Endothelial cell of umbilical vein (primary cell): ENCODE measurements at regions not wholly inside any gene's neighbourhood (a gene's known extent, or its start where the extent isn't known, plus 50 kb on each side); places are given as distances from the start of the nearest gene placed in this dataset.

Experiments
- EZH2 ChIP-seq: IDR thresholded peaks from 2 replicates; pipeline ENCODE4 v1.6.1; 2012; ENCODE audit warnings: borderline replicate concordance, low read depth, mild to moderate bottlenecking, moderate library complexity, low read length, inconsistent platforms; ENCODE audit not compliant: severe bottlenecking
- FOS ChIP-seq: IDR thresholded peaks from 2 replicates; pipeline ENCODE4 v1.6.1; 2011; ENCODE audit warnings: mild to moderate bottlenecking, low read length, moderate library complexity, borderline replicate concordance; ENCODE audit not compliant: insufficient read depth
- GATA2 ChIP-seq: IDR thresholded peaks from 2 replicates; pipeline ENCODE4 v1.7.0; 2011; ENCODE audit warnings: low read depth, mild to moderate bottlenecking, moderate library complexity, mixed read lengths, low read length; ENCODE audit not compliant: insufficient read length, insufficient read depth
- POLR2A ChIP-seq: IDR thresholded peaks from 2 replicates; pipeline ENCODE4 v1.6.1; 2012; ENCODE audit warnings: low read depth, mild to moderate bottlenecking, control low read depth, low read length
- POLR2AphosphoS5 ChIP-seq: IDR thresholded peaks from 2 replicates; pipeline ENCODE4 v1.6.1; 2012; ENCODE audit warnings: low read depth, mild to moderate bottlenecking, control low read depth, low read length, moderate library complexity; ENCODE audit not compliant: insufficient read depth
- TF ChIP-seq, protein P1 (sequence below), 2 donors: IDR thresholded peaks; 1 replicate in 1 of 2; 2 replicates in 1 of 2; pipeline ENCODE4 v1.5.1; 2011; ENCODE audit warnings: low read length in 2 of 2, mild to moderate bottlenecking in 2 of 2, moderate library complexity in 2 of 2, control low read depth in 1 of 2, inconsistent platforms in 1 of 2, low read depth in 1 of 2; ENCODE audit not compliant: insufficient read depth in 1 of 2; ENCODE audit errors: extremely low read depth in 1 of 2

DNA sequence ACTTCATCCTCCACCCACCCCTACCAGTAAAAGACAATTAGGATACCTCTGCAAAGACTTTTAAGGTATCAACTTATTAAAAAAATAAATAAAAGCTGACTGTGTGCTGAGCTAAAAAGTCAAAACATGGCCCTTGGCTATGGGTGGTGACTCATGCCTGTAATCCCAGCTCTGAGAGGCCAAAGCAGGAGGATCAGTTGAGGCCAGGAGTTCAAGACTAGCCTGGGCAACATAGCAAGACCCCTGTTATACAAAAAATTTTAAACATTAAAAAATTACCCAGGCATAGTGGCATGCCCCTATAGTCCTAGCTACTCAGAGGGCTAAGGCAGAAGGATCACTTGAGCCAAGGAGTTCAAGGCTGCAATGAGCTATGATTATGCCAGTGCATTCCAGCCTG, 110.8 kb upstream of the FOXN2 start:
- no peak for TF ChIP-seq EZH2
- TF ChIP-seq POLR2A, result no peak
- TF ChIP-seq, protein P1, sequence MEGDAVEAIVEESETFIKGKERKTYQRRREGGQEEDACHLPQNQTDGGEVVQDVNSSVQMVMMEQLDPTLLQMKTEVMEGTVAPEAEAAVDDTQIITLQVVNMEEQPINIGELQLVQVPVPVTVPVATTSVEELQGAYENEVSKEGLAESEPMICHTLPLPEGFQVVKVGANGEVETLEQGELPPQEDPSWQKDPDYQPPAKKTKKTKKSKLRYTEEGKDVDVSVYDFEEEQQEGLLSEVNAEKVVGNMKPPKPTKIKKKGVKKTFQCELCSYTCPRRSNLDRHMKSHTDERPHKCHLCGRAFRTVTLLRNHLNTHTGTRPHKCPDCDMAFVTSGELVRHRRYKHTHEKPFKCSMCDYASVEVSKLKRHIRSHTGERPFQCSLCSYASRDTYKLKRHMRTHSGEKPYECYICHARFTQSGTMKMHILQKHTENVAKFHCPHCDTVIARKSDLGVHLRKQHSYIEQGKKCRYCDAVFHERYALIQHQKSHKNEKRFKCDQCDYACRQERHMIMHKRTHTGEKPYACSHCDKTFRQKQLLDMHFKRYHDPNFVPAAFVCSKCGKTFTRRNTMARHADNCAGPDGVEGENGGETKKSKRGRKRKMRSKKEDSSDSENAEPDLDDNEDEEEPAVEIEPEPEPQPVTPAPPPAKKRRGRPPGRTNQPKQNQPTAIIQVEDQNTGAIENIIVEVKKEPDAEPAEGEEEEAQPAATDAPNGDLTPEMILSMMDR (IDR thresholded peaks at IDR 0.05; ENCODE audit: extremely low read depth in 1 of 2, insufficient read depth in 1 of 2, low read depth in 1 of 2, low read length in 2 of 2), result no peak
- TF ChIP-seq FOS, result no peak
- TF ChIP-seq GATA2, result no peak
- TF ChIP-seq POLR2AphosphoS5, result no peak
